PC-9 (cell line): ENCODE measurements at regions not wholly inside any gene's neighbourhood (a gene's known extent, or its start where the extent isn't known, plus 50 kb on each side); places are given as distances from the start of the nearest gene placed in this dataset.
"Not testable (repeated sequence)": the region's sequence is repeated elsewhere in the genome, so short reads cannot be mapped to it uniquely, and the experiment has no call there.

ENCODE experiments used
- CTCF ChIP-seq: fragments of 200-600 bp; sonication (generic); conservative IDR thresholded peaks from 2 replicates; pipeline ENCODE4 v1.6.1; 2017; ENCODE audit warnings: mixed run types, antibody characterized with exemption, mild to moderate bottlenecking, moderate library complexity
- EZH2 ChIP-seq: fragments of 200-600 bp; sonication (generic); IDR thresholded peaks from 2 replicates; pipeline ENCODE4 v1.8.0; 2017; ENCODE audit warnings: antibody characterized with exemption, low read depth

- TF ChIP-seq CTCF, EZH2: not testable (repeated sequence)
These were observed 84.8 kb upstream of the EPB41L4A start for GRCh38 chr5:112503749-112504501.
